Stimulated activated CD8-positive, alpha-beta memory T cell treated with anti-CD3 and anti-CD28 coated beads, Interleukin-7, amount 100 ng/mL, for 1 hour (primary cell): ENCODE measurements at regions not wholly inside any gene's neighbourhood (a gene's known extent, or its start where the extent isn't known, plus 50 kb on each side); places are given as distances from the start of the nearest gene placed in this dataset.
"Not testable (repeated sequence)": the region's sequence is repeated elsewhere in the genome, so short reads cannot be mapped to it uniquely, and the experiment has no call there.

ENCODE experiments used
- DNase-seq, 2 donors: peaks; one replicate each; pipeline ENCODE4 v3.0.0-alpha.2; 2020; ENCODE audit warnings: low read depth in 2 of 2

DNA sequence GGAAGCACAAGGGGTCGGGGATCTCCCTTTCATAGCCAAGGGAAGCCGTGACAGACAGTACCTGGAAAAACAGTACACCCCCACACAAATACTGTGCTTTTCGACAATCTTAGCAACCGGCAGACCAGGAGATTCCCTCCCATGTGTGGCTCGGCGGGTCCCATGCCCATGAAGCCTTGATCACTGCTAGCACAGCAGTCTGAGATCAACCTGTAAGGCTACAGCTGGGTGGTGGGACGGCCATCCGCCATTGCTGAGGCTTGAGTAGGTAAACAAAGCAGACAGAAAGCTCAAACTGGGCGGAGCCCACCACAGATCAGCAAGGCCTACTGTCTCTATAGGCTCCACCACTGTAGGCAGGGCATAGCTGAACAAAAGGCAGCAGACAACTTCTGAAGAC, 180.2 kb upstream of the SOX6 start:
- no peak for DNase-seq

- no peak for DNase-seq
Measured at GRCh38 chr11:16528639-16529038, 172.3 kb upstream of the SOX6 start.

GRCh38 chr11:16527525-16528246, 171.3 kb upstream of the SOX6 start:
- no peak for DNase-seq

- no peak for DNase-seq
Measured at GRCh38 chr11:16526947-16527346, 170.6 kb upstream of the SOX6 start.

DNA sequence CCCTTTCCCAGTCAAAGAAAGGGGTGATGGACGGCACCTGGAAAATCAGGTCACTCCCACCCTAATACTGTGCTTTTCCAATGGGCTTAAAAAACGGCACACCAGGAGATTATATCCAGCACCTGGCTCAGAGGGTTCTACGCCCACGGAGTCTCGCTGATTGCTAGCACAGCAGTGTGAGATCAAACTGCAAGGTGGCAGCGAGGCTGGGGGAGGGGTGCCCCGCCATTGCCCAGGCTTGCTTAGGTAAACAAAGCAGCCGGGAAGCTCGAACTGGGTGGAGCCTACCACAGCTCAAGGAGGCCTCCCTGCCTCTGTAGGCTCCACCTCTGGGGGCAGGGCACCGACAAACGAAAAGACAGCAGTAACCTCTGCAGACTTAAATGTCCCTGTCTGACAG, 164.4 kb upstream of the SOX6 start:
- not testable (repeated sequence) for DNase-seq

DNA sequence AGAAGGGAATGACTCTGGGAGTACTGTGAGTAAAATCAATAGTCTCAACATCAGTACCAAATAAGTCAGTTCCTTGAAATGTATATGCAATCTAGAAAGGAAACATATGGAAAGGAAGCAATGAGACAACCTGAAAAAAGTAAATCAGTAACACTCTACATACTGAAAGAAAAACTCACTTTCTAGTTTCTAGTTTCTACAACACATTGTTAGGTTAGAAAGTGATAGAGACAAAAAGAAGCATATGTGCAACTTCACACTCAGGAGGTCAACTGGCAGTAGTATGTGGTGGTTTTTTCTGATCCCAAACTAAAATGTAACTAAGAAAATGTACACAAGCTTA, 156.5 kb upstream of the SOX6 start:
- no peak for DNase-seq

GRCh38 chr11:16512198-16512898, 156.0 kb upstream of the SOX6 start:
- DNase-seq: no peak

- DNase-seq: no peak
Measured at GRCh38 chr11:16511116-16512114, 155.1 kb upstream of the SOX6 start.

DNA sequence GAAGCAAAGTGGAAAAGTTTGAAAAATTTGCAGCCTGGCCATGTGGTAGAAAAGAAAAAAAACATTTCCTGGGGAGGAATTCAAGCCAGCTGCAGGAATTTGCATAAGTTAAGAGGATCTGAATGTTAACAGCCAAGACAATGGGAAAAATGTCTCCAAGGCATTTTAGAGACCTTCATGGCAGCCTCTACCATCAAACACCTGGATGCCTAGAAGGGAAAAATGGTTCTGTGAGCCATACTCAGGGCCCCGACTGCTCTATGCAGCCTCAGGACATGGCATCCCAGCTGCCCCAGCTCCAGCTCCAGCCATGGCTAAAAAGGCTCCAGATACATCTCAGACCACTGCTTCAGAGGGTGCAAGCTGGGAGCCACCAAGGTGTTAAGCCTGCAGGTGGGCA, 149.1 kb upstream of the SOX6 start:
- no peak for DNase-seq

DNA sequence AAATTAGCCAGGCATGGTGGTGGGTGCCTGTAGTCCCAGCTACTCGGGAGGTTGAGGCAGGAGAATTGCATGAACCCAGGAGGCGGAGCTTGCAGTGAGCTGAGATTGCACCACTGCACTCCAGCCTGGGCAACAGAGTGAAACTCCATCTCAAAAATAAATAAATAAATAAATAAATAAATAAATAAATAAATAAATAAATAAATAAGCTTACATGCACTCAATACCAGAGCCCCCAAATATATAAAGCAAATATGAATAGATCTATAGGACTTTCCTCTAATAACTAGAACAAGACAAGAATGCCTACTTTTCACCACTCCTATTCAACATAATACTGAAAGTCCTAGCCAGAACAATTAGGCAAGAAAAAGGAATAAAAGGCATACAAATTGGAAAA, 147.5 kb upstream of the SOX6 start:
- DNase-seq: not testable (repeated sequence)

DNA sequence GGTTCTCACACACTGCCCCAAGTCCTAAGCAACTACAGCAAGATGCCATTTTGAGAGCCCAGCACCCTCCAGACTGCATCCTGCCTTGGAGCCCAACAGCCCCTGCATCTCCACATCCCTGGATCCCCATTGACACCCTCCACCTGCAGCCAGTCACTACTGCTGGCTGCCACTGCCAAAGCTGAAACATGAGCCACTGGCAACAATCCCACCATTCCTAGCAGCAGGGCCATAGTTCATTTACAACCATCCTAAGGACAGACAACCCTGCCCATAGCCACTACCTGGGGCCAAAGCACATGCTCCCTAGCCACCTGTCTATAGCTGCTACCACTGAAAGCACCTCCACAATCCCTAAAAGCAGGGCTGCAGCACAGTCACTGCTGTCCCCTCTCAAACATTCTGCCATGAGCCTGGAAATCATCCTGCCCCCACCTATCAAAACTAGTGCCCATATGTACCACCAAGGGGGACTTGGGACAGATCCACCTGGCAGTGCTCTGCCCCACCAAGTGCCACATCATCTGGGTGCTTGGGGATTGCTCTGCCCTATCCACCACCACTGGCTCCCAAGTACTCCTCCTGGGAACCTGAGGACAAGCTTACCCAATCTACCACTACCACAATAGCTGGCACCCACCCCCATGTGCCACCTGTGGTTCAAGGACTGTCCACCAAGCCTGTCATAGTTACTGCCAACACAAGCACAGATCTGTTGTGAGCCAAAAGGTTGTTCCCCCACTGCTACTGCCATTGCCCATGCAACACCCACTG, 138.8 kb upstream of the SOX6 start:
- DNase-seq: no peak

GRCh38 chr11:16484434-16484833, 128.1 kb upstream of the SOX6 start:
- DNase-seq: no peak

- no peak for DNase-seq
Measured at GRCh38 chr11:16474659-16475058, 118.3 kb upstream of the SOX6 start.

- no peak for DNase-seq
Measured at GRCh38 chr11:16469968-16470367, 113.6 kb upstream of the SOX6 start.

DNA sequence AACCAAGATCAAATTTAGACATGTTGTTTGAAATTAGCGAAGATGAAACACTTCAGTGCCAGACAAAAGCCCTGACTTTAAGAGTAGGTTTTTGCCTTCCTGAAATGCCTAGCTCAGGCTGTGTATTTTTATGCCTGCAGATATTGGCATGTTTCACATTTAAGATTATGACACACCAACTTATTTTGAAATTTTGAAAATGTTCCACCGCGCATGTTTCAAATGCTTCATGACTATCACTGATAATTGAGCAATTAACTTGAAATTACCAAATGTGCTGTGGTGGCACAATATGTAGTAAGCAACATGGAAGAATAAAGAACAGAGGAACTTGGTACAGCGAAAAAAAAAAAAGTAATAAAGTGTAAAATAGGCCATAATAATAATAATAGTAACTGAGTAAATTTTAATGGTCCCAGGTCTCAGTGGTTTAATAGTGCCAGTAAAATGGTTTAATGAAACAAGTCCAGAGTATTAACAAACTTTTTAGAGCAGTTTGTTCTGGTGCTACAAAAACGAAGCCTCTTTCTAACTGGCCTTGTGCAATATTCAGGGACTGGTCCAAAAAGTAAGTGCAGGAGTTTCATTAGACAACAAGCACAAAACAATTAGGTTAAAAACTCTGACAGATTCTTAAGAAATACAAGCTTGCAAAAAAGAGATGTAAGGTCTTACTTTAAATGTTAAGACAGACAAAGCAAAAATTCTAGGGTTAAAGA, 112.5 kb upstream of the SOX6 start:
- DNase-seq: no peak

GRCh38 chr11:16460508-16460907, 104.2 kb upstream of the SOX6 start:
- no peak for DNase-seq

- no peak for DNase-seq
Measured at GRCh38 chr11:16456366-16456765, 100.0 kb upstream of the SOX6 start.

GRCh38 chr11:16454289-16454863, 98.0 kb upstream of the SOX6 start:
- no peak for DNase-seq

DNA sequence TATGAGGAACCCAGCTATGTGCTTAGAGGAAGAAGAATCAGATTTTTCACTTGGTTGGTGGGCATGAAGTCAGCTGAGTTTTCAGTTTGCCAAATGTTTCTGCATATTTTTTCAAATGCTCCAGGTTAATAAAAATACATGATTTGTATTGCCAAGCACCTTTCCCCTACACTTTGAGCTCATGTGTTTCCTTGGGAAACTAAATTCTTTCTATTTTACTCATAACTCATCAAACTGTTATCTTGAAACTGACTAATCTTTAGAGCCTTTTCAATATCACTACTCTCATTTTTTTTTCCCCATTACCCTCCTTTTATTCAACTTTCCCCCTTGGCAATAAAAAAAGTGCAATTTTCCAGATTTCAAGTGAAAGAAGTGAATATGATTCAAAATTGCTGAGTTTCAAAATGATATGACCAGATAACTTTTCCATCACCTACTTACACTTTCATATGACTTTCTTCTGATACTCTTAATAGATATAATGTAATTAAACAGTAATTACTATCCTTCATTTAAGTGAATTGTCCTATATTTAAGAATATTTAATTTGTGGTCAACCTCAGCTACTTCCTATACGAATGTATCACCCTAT, 91.9 kb upstream of the SOX6 start:
- DNase-seq: no peak

GRCh38 chr11:16441461-16441860, 85.1 kb upstream of the SOX6 start:
- DNase-seq: no peak
